ENCODE measurements at regions not wholly inside any gene's neighbourhood (a gene's known extent, or its start where the extent isn't known, plus 50 kb on each side); places are given as distances from the start of the nearest gene placed in this dataset.

- intact Hi-C loops (cut with micrococcal nuclease), result no loop called here
- H2BK5ac ChIP-seq (ENCODE audit: low read depth, low read length, poor library complexity, severe bottlenecking), result no peak overlapping the region
- DNase-seq (no peak), ATAC-seq (ENCODE audit: low read depth) (no peak)
- no peaks in the 10 kb centered on the region for H3K4me1 ChIP-seq (ENCODE audit: control insufficient read depth, insufficient read depth, low read length)
- dilution Hi-C loops (cut with HindIII; ENCODE audit: low sequenced_read_pairs, unreplicated experiment), result no loop called here
- H4K8ac ChIP-seq (ENCODE audit: low read depth in 2 of 2, low read length in 2 of 2), result no peak overlapping the region
- 25% methylated on average over 1 of the region's 2 CpGs; no CpG with 5 or more reads in 1 of the 2 experiments for WGBS, 2 experiments (ENCODE audit: extremely low coverage in 2 of 2, insufficient read length in 1 of 2)
- no peak overlapping the region for H4K91ac ChIP-seq (ENCODE audit: insufficient read depth, low read depth, low read length)
- no peak overlapping the region for H3K23ac ChIP-seq (ENCODE audit: low read depth, low read length)
- POLR2A ChIA-PET (ENCODE audit: unreplicated experiment), result no interaction called here
- H2AK9ac ChIP-seq (replicated peaks; ENCODE audit: low read depth, low read length, poor library complexity), result no peak overlapping the region
- no peaks in the 10 kb centered on the region for H3K9me1 ChIP-seq (ENCODE audit: insufficient read depth, low read length)
- H3K27ac ChIP-seq (ENCODE audit: insufficient read depth, low read length), result no peak overlapping the region
- in situ Hi-C loops (cut with MboI; ENCODE audit: low sequenced_read_pairs), result no loop called here
- no peaks in the 10 kb centered on the region; the same call in 1 of the 2 replicates for H3K9me3 ChIP-seq (ENCODE audit: control insufficient read depth, insufficient read depth, low read length)
- H3K27me3 ChIP-seq (ENCODE audit: control insufficient read depth, insufficient read depth, low read length), result no peaks in the 10 kb centered on the region
- no peak overlapping the region for H2AK5ac ChIP-seq (ENCODE audit: low read depth, low read length)
- no peaks in the 10 kb centered on the region for H4K20me1 ChIP-seq (ENCODE audit: insufficient read depth, low read length)
- H3K18ac ChIP-seq (ENCODE audit: low read depth, low read length), result no peak overlapping the region
- no peak overlapping the region for H2BK15ac ChIP-seq (ENCODE audit: low read depth, low read length)
- no peak overlapping the region for H3K56ac ChIP-seq (ENCODE audit: extremely low read depth, insufficient read depth, low read length)
- H4K5ac ChIP-seq (ENCODE audit: low read depth, low read length), result no peak overlapping the region
- TF ChIP-seq MXI1 (IDR thresholded peaks at IDR 0.05; ENCODE audit: borderline replicate concordance, low read depth, low read length) (no peak), NFE2L2 (IDR thresholded peaks at IDR 0.05; ENCODE audit: low read depth, low read length) (no peak), MAFK (IDR thresholded peaks at IDR 0.05; ENCODE audit: low read depth, low read length) (no peak)
- CTCF ChIA-PET, result no interaction called here
- no peak overlapping the region for H3K4me3 ChIP-seq (ENCODE audit: insufficient read depth, low read depth, low read length)
- BruUV-seq (replicated peaks), result no TSS peak
- H3K79me1 ChIP-seq (ENCODE audit: low read depth in 1 of 2, low read length in 2 of 2), result no peaks in the 10 kb centered on the region
- no peak overlapping the region for H2BK120ac ChIP-seq (ENCODE audit: low read depth, low read length)
- H3K9ac ChIP-seq (ENCODE audit: low read depth, low read length), result no peak overlapping the region
- H3K14ac ChIP-seq (replicated peaks; ENCODE audit: low read depth, low read length), result no peak overlapping the region
- no peak overlapping the region for H3K4ac ChIP-seq (ENCODE audit: low read depth, low read length)
- H3K4me2 ChIP-seq (ENCODE audit: low read depth, low read length), result no peak overlapping the region
- no peaks in the 10 kb centered on the region for H3K36me3 ChIP-seq (ENCODE audit: control insufficient read depth, insufficient read depth, low read length)
- H2AFZ ChIP-seq (replicated peaks; ENCODE audit: low read length, poor library complexity), result no peak overlapping the region
- H2BK20ac ChIP-seq (ENCODE audit: low read depth, low read length), result no peak overlapping the region
These were observed 245.2 kb downstream of the RAB28 start for GRCh38 chr4:13238936-13239335.
